Mononuclear cell (primary cell): ENCODE measurements at regions not wholly inside any gene's neighbourhood (a gene's known extent, or its start where the extent isn't known, plus 50 kb on each side); places are given as distances from the start of the nearest gene placed in this dataset.
"Not testable (repeated sequence)": the region's sequence is repeated elsewhere in the genome, so short reads cannot be mapped to it uniquely, and the experiment has no call there.

Source experiments
- H3K27me3 ChIP-seq: 2 replicates; pipeline ENCODE4 v1.6.0; 2011; ENCODE audit warnings: low read length, control low read depth; ENCODE audit not compliant: insufficient read depth
- H3K4me1 ChIP-seq: 2 replicates; pipeline ENCODE4 v1.5.1; 2011; ENCODE audit warnings: mild to moderate bottlenecking, low read length, control low read depth; ENCODE audit not compliant: insufficient read depth
- H3K4me3 ChIP-seq: 2 replicates; pipeline ENCODE4 v1.5.1; 2011; ENCODE audit warnings: mild to moderate bottlenecking, low read length, moderate library complexity
- H3K9me3 ChIP-seq: 2 replicates; pipeline ENCODE4 v1.5.1; 2011; ENCODE audit warnings: low read depth, mild to moderate bottlenecking, control low read depth, low read length

DNA sequence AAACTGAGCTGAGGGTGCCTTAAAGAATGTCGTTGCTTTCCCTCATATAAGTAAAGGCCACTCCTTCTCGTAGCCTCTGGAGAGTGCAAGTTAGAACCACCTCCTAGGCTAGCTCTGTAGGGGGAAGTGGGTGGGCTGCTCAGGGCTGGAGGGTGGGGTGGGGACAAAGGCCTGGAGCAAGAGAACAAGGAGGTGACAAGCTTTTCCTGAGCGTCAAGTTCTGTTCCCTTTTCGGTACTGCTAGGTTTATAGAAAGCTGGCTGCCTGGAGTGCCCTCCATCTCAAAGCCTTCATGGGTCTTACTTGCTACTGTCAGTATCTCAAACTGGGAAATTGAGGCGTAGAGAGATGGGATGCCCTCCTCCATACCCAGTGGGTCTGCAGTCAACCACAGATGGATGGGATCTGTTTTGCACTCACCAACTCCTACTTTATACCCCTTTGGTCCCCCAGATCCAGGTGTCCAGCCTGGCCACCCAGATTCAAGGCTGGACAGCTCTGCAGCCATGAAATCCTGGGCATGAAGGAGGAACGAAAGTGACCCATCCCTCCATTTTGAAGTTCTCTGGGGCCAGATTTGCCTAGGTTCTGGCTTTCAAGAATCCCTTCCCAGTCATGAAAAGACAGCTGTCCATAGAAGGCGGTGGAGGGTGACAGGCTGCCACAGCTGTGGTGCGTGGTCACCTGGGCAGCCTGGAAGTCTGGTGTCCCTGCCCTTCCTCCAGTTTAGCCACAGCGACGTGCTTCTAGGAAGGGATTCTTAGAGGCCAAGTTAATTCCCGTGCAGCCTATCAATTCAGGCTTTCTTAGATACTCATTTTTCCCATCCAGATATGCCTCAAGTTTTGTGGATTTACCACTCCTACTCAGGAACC lies 117.8 kb downstream of the CRLF3 start:
- H3K27me3 ChIP-seq, H3K9me3 ChIP-seq, H3K4me3 ChIP-seq: not testable (repeated sequence)
- H3K4me1 ChIP-seq, result peaks cover 25% of the 10 kb centered on the region

DNA sequence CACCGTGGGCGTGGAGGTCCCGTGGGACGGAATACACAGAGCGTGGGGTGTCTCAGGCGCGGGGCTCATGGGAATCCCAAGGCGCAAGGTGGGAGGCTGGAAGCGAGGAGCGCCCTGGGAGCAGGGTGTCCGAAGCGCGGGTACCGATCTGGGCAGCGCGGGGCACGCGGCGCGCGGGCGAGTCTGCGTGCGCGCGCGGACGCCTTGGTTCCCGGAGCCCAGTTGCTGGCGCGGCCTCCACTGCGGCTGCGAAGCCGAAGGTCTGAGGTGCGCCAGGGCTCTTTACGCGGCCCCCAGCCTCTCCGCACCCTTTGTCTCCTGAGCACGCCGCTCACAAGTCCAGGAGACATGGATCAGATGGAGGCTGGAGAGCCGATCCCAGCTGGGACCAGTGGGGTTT lies 118.5 kb downstream of the CRLF3 start:
- H3K9me3 ChIP-seq, H3K4me3 ChIP-seq, H3K27me3 ChIP-seq: not testable (repeated sequence)
- H3K4me1 ChIP-seq, result peaks cover 25% of the 10 kb centered on the region

DNA sequence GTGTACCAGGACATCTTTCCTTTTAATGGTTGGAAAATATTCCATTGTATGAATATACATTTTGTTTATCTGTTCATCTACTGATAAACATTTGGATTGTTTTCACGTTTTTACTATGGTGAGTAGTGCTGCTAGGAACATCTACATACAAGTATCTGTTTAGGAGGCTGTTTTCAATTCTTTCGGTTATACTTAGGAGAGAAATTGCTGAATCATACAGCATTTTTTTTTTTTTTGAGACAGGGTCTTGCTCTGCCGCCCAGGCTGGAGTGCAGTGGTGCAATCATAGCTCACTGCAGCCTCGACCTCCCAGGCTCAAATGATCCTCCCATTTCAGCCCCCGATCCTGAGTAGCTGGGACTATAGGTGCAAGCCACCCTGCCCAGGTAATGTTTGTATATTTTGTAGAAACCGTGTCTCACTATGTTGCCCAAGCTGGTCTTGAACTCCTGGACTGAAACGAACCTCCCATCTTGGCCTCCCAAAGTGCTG lies 122.9 kb downstream of the CRLF3 start:
- H3K4me3 ChIP-seq, result no peak overlapping the region
- peaks cover 17% of the 10 kb centered on the region for H3K4me1 ChIP-seq
- H3K9me3 ChIP-seq, result no peaks in the 10 kb centered on the region
- H3K27me3 ChIP-seq, result no peaks in the 10 kb centered on the region

DNA sequence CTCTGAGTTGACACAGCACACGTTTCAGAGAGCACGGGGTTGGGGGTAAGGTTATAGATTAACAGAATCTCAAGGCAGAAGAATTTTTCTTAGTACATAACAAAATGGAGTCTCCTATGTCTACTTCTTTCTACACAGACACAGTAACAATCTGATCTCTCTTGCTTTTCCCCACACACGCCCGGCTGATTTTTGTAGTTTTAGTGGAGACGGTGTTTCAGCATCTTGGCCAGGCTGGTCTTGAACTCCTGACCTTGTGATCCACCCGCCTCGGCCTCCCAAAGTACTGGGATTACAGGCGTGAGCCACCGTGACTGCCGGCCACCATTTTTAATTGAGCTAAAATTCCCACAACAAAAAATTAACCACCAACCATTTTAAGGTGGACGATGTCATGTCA lies 123.7 kb downstream of the CRLF3 start:
- H3K27me3 ChIP-seq, H3K4me3 ChIP-seq, H3K9me3 ChIP-seq: not testable (repeated sequence)
- H3K4me1 ChIP-seq, result peaks cover 10% of the 10 kb centered on the region

DNA sequence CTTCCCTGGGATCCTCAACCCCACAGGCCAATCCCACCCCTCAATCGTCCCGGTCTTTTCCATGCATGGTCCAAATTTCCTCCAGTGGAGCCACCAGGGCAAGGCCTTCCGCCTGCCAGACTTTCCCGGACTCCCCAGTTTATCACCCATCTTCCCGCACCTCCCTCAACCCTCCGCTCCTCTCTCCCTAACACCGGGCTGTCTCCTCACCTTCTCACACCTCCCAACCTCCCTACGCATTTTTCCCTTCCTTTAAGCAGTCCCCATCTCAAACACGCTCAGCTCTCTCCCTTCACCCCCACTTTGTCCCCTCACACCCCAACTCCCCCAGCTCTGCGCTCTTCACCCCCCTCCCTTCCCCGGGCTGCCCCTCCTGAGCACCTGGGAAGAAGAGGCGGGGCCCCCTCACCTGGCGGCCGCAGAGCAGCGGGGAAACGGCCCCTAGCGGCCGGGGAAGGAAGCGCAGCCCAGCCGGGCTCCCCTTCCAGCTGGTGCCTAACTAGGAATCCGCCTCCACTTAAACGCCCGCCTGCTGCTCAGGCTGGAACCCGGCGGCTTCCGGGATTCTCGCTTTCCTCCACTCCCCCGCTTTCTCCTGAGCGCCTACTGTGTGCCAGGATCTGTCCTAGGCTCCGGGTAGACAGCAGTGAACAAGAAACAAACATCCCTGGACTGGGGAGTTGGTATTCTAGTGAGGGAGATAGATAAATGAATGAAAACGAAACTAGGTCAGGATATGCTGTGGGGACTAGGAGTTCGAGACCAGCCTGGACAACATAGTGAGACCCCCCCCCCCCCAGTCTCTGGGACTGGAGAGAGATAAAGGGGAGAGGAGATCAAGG lies 126.7 kb downstream of the CRLF3 start:
- H3K4me3 ChIP-seq, H3K9me3 ChIP-seq, H3K27me3 ChIP-seq: not testable (repeated sequence)
- peaks cover 12% of the 10 kb centered on the region for H3K4me1 ChIP-seq

DNA sequence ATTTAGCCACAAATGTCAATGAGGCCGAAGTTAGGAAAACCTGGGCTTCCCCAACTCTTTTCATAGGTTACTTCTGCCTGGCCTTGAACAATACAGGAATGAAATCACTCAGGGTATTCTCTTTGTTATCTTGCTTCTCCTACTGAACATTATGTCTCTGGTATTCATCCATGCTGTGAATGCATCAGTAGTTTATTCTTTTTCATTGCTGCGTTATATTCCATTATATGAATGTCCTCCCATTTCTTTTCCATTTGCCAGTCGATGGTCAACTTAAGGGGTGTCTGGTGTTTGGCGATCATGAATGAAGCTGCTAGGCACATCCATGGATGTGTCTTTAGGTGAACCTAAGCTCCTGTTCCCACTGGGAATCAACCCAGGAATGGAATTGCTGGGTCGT lies 128.3 kb downstream of the CRLF3 start:
- no peaks in the 10 kb centered on the region for H3K9me3 ChIP-seq
- peaks cover 12% of the 10 kb centered on the region for H3K4me1 ChIP-seq
- H3K27me3 ChIP-seq, result no peaks in the 10 kb centered on the region
- H3K4me3 ChIP-seq, result no peak overlapping the region

DNA sequence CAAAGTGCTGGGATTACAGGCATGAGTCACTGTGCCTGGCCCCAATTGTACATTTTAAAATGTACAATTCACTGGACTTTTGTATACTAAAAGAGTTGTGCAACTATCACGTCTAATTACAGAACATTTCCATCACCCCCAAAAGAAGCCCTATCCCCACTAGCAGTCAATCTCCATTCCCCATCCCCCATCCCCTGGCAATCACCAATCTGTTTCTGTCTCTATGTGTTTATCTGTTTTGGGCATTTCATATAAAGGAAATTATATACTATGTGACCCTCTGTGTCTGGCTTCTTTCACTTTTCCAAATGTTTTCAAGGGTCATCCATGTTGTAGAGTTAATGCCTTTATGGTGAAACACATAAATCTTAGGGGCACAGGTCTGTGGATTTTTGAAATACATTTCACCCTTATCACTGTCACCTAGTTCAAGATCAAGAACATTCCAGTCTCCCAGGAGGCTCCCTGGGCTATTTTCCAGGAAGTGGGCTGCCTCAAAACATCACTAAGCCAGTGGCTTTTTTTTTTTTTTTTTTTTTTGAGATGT lies 129.2 kb downstream of the CRLF3 start:
- H3K9me3 ChIP-seq, H3K27me3 ChIP-seq, H3K4me3 ChIP-seq: not testable (repeated sequence)
- H3K4me1 ChIP-seq, result peaks cover 12% of the 10 kb centered on the region

DNA sequence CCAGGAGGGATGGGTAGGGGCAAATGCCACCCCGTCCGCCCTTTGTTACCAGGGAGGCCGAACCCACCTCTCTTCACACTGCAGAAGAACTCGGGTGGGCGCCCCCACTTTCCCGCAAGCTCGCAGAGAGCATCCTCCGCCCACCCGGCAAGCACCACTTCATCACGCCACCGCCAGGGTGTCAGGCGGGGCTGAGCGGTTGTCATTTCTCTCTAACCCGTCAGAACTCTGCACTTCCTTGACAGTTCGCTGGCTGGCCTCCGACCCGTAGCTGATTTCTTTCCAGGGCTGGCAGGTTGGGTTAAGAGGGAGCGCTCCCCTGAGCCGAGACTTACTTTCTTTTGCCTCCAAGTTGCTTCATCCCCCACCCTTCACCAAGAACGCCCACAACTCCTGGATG lies 130.7 kb downstream of the CRLF3 start:
- not testable (repeated sequence) for H3K4me3 ChIP-seq, H3K9me3 ChIP-seq, H3K27me3 ChIP-seq

DNA sequence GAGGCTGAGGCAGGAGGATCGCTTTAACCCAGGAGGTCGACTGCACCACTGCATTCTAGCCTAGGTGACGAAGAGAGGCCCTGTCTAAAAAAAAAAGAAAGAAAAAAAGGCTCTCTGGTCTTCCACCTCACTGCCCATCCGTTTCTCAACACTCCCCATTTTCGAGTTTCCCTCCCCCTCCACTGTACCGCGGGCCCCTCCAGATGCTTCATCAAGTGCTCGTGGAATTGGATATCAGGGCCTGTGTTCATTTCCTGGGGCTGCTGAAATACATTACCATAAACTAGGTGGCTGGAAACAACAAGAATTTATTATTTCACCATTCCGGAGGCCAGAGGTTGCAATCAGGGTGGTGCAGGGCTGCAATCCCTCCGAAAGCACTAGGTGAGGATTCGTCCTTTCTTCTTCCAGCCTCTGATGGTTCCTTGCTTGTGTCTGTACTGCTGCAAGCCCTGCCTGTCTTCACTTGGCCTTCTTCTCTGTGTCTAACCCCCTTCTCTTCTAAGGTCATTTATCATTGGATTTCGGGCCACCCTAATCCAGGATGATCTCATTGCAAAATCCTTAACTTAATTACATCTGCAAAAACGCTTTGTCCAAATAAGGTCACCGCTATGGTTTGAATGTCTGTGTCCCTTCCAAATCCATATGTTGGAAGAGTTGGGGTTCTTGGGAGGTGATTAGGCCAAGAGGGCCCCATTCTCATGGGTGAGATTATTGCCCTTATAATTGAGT lies 135.1 kb downstream of the CRLF3 start:
- H3K4me1 ChIP-seq, H3K9me3 ChIP-seq, H3K4me3 ChIP-seq, H3K27me3 ChIP-seq: not testable (repeated sequence)

More for the DNA sequence above, 130.7 kb downstream of the CRLF3 start:
- H3K4me1 ChIP-seq, result peaks cover 12% of the 10 kb centered on the region

DNA sequence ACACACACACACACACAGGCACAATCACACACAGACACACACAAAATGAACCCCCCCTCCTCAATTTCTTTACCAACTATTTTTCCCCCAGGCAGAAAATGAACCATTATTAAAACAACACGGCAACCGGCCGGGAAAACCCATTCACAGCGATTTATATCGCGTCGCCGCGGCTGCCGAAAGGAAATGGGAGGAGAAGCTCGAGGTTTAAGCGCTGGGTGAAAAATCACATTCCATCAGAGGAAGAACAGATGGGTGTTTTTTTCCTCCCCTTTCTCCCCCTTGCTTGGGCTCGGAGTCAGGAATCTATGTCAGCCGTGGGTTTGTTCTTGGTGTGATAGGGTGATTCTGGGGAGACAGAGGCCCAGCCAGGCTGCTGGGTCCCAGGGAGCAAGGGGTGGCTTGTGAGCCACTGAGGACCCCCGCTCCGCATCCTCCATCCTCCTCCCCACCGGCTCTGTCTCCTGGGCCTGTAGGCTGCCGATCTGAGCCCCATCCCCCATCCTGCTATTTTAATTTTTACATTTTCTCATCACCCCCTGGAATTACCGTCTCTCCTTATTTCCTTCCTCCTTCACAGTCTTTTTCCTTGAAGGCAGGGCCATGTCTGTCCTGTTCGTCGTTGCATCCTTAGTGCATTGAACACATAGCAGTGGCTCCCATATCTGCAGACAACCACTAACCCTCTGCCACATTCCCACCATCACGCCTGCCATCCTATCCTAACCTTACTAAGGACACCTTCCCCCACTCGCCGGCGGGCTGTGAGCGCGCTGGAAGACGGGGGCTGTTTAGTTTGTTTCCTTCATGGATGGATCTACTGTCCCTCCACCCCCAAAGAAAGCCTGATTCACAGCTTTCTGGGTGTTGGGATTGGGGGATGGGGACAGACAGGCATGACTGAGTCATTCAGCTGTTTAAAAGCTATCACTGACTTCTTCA lies 137.7 kb downstream of the CRLF3 start:
- not testable (repeated sequence) for H3K27me3 ChIP-seq, H3K9me3 ChIP-seq, H3K4me1 ChIP-seq, H3K4me3 ChIP-seq

DNA sequence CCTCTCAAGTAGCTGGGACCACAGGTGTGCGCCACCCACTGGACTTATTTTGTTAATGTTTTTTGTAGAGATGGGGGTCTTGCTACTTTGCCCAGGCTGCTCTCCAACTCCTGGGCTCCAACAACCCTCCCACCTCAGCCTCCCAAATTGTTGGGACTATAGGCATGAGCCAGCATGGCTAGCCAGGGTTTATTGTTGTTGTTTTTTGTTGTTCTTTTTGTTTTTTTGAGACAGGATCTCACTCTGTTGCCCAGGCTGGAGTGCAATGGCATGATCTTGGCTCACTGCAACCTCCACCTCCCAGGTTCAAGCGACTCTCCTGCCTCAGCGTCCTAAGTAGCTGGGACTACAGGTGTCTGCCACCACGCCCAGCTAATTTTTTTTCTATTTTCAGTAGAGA lies 142.2 kb downstream of the CRLF3 start:
- not testable (repeated sequence) for H3K4me1 ChIP-seq, H3K4me3 ChIP-seq, H3K9me3 ChIP-seq, H3K27me3 ChIP-seq

DNA sequence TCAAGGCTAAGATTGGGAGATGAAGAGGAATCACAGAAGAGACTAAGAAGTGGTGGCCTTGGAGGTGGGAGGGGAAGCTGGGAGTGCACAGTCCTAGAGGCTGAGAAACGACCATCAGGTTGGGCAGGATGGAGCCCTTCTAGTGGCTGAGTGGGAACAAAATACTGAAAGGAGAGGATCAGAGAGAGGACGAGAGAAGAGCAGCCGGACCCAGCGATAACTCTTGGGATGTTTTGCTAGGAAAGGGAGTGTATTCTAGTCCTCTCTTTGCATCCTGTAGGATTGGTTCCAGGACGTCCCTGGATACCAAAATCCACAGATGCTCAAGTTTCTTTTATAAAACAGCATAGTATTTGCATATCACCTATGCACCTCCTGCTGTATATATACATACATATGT lies 143.8 kb downstream of the CRLF3 start:
- H3K4me1 ChIP-seq, H3K27me3 ChIP-seq, H3K9me3 ChIP-seq, H3K4me3 ChIP-seq: not testable (repeated sequence)

DNA sequence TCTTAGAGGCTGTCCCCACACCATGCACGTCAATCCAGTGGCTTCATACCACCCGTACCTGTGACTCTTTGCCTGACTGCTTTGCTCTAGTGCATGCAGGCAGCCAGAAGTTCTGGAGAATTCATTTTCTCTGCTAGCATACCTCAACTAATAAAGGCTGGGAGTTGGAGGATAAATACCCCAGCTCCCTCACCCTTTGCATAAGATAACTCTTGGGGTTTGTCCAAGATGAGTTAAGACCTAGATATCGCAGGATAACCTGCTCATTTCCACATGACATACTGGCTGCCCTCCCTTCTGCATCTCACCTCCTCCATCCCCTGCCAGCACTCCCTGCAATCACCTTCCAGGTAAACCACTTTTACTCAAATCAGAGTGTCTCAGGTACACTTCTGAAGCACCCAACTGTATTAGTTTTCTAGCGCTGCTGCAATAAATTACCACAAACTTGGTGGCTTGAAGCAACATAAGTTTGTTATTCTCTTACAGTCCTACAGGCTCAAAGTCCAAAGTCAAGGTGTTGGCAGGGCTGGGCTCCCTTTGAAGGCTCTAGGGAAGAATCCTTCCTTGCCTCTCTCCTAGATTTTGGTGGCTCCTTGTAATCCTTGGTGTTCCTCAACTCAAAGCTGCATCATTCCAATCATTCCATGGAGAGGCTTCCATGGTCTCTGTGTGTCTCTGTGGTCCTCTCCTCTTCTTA lies 146.8 kb downstream of the CRLF3 start:
- no peaks in the 10 kb centered on the region for H3K9me3 ChIP-seq
- H3K4me1 ChIP-seq, result no peaks in the 10 kb centered on the region
- H3K27me3 ChIP-seq, result no peaks in the 10 kb centered on the region
- H3K4me3 ChIP-seq, result no peak overlapping the region
